Right forelimb (tissue), 1 donor: ENCODE measurements at regions not wholly inside any gene's neighbourhood (a gene's known extent, or its start where the extent isn't known, plus 50 kb on each side); places are given as distances from the start of the nearest gene placed in this dataset.

Experiments
- DNase-seq: peaks from one replicate; pipeline ENCODE4 v3.0.0-alpha.2; 2018

DNA sequence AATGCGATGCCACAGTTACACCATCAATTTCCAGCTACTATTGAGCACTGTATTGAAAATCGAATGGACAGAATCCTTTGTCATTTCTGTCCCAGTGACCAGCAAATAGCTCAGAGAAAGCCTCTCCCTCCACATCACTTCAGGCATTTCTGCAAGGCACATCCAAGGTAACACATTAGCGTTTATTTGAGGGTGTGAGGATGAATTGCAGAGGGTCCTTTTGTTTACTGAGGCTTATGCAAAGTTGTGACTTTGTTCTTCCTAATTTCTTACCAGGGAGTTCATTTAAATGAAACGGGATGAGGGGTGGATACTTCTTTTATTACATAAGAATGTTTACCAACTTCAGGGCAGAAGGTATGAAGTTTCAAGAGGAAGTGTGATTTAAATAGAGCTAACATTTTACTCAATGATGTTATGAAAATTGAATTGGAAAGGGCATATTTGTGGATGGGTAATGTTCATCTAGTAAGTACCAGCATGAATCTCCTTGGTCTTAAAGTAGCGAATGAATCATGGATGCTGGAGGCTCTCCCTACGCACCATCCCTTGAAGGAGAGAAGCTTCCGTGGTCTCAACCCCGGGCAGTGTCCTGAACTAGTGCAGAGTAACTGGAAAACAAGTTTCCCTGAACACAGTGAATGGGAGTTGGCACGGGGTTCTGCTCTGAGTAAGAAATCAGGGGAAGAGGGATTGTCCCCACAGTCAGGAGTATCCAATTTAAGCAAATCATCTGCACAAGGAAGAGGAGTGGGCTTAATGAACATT is 756.5 kb downstream of the GALR1 start:
- no peak for DNase-seq

DNA sequence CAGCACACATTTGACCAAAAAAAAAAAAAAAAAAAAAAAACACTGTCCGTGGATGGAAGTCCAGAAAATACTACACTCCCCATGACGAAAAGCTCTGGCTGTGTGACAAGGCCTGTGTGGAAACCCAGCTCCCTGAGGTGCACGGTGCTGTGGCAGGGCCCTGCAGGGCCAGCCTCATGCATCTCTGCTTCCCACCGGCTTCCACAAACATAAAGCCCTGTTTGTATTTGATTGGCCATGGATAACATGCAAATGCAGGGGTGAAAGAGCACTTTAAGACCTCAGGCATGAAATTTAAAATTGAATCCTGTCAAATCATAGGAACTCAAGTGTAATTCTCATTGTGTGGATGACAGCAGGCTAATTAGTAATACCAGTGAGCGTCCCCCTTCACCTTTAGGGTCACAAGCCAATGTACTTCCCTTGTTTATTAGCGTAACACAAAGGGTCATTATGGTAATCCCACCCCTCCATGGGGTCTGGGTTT is 757.2 kb downstream of the GALR1 start:
- DNase-seq, result no peak

DNA sequence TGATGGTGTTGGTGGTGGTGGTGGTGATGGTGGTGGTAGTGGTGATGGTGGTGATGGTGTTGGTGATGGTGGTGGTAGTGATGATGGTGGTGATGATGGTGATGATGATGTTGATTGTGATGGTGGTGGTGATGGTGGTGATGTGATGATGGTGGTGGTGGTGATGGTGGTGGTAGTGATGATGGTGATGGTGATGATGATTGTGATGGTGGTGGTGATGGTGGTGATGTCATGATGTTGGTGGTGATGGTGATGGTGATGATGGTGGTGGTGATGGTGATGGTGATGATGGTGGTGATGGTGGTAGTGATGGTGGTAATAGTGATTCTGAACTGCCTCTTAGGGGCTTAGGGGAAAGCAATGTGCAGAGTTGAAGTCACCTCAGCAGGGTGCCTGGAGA is 760.7 kb downstream of the GALR1 start:
- no peak for DNase-seq

DNA sequence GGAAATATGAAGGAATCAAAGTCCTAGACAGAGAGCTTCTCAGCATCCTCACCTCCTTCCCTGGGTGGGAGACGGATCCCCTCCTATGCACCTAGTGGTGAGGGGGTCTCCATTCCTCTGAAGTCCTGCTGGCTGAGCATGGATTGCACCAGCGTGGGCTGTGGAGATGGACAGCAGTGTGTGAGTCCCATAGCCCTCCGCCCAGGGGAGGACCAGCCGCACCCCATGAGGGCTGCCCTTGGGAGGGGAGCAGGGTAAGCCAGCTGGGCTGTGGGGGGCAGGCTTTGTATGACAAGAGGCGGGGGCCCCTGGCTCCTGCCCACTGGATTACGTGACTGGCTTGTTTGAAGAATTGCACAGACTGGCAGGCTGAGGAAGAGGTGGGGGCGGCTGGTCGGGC is 768.2 kb downstream of the GALR1 start:
- DNase-seq, result no peak

DNA sequence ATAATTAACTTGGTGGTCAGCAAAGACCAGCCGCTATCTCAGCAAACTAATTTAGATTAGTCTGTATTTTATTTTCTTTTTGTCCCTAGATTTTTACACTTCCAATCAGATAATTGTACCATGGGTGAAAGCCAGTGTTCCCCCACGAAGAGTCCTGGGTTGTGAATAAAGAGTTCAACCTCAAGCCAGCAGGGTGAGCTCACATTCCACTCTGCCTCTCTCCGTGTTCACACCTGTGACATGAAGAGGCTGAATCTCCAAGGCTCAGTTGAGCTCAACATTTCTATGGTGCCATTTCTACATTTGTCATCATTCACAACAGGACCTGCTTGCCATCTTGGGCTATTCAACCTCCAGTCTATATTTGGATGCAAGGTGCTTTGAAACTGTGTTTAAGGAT is 771.5 kb downstream of the GALR1 start:
- DNase-seq, result no peak

DNA sequence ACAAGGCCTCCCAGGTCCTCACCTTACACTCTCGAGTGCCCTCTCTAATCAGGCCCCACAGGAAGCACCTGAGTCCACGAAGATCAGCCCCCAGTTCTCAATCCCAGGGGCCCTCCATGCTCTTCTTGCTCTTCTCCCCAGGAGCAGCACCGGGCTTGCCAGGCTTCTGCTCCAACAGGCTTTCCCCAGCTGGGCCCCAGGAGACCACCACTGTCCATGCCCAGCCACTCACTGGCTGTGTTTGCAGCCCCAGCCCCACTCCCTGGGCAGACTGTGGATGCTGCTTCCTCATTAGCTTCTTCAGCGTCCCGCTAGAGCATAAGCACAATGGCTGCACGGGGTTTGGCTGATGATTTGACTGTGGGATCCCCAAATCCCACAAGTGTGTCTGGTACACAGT is 781.9 kb downstream of the GALR1 start:
- DNase-seq, result no peak

DNA sequence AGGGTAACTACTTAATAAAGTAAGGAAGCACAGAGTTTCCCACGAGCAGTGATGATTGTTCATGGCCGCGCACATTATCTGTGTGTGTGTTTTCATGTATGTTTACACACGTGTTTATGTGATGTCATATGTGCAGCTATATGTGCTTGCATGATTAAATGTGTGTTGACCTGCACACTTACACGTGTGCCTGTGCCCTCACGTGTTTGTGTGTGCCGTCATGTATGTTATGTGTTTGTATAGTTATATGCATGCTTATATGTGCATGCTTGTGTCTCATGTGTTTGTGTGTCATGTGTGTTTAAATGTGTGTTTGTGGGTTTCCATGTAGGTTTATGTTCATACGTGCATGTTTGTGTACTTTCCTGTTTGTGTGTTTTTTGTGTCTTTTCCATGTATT is 782.3 kb downstream of the GALR1 start:
- DNase-seq, result no peak

DNA sequence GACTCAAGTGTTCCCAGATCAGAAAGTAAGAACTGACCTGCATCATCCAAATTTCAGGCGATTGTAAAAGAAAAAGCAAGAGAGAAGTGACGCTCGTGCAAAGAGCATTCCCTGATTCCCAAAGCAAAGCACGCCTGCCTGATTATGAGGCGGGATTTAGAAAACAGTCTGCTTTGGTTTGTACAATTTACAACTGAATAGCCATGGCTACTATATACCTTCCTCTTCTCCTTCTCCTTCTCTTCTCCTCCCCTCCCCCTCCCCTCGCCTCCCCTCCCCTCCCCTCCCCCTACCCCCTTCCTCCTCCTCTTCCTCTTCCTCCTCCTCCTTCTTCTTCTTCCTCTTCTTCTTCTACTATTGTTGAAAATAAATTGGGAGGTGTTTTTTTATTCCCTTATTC is 782.9 kb downstream of the GALR1 start:
- no peak for DNase-seq

DNA sequence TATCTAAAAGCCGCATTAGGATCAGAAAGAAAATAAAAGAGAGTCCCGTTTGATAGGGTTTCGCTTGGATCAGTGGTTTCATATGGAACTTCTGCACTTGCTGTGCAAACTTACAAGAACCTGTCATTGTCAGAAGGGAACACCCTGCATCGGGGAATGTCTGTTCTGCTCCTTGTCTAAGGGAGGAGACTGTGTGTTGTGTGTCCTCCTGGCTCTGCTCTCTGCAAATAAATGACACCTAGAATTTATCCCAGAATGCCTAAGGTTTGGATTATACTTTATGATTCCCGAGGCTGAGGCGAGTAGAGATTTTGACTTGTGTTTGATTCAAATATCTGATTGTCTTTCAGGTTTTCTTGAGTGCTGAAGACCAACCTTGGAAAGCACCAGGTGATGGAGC is 785.1 kb downstream of the GALR1 start:
- no peak for DNase-seq

DNA sequence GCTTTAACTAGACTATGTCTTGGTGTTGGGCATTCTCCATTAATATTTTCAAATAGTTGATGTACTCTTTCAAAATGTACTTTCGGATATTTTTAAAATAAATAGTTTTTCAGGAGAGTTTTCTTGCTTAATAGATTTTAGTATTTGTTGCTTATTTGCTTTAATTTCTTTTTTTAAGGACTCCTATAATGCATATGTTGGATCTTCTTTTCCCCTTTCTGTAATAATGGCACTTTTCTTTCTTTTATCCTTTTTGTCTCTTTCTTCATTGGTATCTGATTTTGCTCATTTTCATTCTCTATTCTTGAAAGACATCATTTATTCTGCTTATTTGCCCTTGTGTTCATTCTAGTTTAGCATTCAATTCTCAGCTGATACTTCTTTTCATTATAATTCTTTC is 791.6 kb downstream of the GALR1 start:
- DNase-seq, result no peak

DNA sequence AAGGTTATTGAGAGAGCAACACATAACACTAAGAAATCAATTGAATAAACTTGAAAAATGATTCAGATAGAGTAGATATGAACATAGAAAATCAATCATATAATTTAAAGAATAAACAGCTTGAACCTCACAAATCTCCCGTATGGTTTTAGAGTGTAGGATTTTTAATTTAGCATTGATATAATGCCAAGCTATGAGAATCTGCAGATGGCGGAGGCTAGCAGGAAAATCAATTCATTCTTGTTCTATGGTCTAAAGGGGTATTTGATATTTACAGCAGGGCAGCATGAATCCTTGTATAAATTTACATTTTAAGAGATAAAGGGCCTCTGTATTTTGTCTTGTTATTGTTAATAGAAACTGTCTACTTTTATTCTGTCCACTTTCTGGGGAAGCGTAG is 797.0 kb downstream of the GALR1 start:
- DNase-seq, result no peak

DNA sequence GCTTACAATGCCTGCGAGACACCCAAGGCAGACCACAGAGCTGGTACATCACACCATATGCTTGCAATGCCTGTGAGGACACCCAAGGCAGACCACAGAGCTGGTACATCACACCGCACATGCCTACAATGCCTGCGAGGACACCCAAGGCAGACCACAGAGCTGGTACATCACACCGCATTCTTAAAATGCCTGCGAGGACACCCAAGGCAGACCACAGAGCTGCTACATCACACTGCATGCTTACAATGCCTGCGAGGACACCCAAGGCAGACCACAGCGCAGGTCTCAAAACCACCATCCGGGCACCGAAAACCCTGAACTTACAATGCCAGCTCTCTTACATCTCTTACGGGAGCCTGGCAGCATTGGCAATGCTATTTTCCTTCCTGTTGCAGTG is 799.6 kb downstream of the GALR1 start:
- no peak for DNase-seq

DNA sequence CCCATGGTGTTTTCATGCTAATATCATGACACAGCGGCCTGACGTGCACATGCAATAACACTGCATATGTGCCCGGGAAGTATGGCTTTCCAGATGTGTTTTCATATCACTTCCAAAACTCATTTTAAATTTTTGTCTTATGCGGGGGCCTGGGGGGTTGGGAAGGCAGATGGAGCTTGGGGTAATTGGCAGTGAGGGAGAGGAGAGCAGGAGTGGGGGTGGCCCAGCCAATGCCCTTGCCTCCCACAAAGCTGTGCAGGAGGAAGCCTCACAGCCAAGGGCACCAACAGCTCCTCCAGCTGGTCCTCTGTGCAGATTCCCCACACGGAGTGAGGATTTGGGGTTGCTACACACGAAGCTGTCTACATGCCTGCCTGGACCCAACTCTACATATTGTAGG is 805.2 kb downstream of the GALR1 start:
- DNase-seq, result no peak

DNA sequence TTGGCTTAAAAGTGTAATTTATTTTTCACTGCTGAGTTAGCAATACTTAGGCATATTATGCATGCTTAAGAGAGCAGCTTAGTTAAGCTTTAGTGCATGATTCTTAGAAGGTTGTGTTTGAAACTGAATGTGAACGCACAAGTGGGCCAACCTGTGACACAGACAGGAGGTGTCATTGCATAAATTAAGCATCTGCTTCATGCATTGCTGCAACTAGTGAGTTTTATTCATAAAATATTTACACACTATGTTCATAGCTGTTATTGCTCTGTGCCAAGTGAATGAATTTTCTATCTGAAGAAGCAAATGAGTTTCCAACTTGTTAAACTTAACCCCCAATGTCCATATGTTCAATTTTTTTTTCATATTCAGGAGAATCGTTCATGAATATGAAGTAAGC is 806.4 kb downstream of the GALR1 start:
- DNase-seq, result no peak

DNA sequence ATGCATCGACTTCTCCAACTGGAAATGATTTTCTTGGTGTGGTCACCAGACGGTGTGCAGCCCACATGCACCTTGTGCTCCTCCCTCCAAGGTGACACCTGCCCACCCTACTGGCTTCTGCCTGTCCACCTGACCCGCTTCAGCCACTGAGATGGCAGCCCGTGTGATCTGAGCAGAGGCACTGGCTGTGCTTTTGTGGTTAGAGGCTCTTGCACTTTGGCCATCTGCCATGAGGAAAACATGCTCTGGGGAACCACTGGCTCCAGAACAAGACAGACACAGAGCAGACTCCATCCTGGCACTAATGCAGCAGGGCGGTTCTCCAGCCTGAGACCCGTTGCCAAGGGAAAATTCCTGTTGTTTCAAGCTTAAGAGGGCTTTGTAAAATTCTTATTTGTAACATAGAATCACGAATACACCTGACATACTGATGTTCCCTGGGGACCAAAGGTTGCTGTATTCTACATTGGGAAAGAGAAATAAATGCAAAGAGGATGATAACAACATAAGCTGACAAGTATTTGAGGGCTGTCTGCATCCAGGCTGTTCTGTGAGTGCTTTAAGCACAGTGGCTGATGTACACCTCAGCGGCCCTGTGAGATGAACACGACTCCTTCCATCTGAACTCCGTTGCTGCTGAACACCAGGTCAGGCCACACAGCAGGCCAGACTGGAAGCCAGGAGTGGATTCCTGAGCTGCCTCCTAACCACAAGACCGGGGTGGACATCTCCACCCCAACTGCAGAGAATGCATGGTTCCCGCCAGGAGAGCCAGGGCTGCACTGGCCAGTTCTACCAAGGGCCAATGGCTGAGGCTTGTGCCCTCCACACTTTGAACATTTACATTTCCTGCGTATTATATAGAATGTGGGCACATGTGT is 820.4 kb downstream of the GALR1 start:
- DNase-seq, result no peak

DNA sequence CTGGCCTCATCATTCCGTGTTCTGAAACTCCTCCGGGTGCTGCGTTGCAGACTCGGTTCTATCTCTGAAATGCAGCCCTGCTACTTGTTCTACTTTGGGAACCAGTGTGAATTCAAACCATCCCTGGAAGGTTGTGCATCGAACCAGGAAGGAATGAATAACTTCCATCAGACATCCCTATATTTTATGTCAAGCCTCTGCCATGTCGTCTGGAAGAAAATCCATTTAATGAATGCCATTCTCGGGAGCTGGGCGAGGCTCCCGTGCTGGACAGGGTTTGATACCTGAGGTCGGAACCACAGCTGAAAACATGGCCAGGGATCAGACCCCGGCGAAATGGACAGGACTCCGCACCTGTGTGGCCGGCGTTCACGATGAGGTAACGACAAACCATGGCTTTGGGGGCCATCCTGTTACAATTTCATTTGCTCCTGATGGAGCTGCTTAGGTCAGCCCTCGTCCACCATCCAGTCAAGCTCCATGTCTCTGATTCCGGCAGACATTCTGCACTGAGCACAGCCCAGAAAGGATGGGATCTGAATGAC is 821.6 kb downstream of the GALR1 start:
- no peak for DNase-seq

DNA sequence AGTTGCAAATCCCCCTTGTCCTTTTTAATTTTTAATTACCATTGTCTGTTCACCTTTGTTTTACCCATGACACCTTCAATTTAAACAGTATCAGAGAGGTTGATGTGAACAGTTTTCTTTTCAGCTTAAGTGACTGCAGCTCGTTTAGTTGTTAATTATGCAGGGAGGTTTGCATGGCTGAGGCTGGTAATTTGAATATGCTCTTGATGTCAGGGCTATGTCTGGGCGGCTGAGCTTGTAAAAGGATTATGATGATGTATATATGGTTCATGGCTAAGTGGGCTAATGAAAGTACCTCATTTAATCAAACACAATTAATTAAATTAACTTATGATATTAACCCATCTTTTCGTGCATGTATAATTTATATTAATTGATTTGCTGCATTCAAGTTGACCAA is 822.1 kb downstream of the GALR1 start:
- DNase-seq, result no peak

DNA sequence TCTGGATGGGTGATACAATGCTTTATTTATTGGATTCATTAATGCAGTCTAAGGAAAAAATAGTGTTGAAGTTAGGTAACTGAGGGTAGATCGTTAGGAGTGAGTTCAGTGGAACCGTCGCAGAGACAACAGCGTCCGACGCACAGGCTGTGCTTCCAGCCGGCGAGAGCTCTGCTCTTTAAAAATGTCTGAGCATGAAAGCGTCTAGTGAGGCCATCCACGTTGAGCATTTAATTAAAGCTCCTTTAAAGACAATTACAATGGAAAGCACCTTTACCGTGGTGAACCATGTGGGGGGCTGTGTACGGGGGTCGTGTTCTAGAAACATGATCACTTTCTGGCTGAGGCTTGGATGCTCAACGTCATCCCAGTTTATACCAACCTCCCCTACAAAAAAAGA is 822.7 kb downstream of the GALR1 start:
- no peak for DNase-seq

DNA sequence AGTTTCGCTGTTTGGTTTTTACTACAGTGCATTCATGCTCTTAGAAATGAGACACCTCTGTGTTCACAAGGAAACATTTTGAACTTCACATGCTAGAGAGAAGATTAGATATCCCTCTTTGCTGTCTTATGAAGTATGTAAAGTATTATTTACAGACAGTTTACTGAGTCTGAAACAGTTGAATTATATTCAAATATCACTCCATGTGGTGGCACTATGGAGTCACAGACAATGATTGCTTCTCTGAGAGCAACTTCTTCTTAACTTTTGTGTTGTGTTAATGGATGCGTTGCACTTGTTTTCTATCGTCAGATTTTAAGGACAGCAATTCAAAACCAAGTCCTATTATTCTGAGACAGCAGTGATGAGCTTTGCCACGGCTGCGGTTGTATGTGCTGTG is 823.6 kb downstream of the GALR1 start:
- no peak for DNase-seq

DNA sequence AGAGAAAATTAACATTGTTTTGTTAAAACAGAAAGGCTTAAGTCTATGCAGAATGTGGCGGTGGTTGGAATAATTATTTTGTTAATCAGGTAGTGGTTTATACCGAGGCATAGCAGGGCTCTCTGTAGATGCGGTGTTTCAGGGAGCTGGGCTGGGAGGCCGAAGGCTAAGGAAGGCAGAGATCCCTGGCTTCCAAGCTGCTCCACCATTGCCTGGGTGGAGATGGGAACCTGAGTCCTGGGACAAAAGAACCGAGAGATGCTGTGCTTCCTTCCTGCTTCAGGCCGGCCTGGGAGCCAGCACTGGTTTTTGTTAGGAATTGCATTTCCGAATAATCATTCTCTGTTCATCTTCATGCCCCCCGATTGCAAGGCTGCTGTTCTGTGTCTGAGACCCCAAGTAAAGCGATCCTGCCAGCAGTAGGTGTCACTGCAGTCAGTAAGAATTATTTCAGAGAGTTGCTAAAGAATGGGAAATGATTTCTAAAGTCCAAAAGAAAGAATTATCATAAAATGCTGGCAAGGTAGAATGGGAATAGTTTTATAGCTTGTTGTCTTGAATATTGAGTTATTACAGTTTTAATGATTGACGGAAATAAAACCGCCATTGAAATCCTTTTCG is 824.9 kb downstream of the GALR1 start:
- no peak for DNase-seq

DNA sequence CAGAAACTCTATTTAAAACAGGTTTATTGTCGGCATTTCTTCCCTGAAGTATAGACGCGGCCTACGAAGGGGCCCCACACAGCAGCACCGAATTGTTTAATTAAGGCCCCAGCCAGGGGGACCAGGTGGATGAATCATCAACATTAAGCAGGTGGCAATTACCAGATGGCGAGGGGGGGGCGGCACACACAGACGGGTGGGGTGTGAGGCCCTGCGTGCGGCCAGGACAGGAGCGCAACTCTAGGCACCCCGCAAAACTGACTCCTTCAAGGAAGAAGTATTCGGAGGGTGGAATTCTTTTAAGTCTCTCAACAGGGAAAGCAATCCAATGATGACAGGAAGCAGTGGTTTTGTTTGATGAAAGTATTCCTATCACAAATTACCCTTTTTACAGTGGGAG is 830.4 kb downstream of the GALR1 start:
- no peak for DNase-seq

DNA sequence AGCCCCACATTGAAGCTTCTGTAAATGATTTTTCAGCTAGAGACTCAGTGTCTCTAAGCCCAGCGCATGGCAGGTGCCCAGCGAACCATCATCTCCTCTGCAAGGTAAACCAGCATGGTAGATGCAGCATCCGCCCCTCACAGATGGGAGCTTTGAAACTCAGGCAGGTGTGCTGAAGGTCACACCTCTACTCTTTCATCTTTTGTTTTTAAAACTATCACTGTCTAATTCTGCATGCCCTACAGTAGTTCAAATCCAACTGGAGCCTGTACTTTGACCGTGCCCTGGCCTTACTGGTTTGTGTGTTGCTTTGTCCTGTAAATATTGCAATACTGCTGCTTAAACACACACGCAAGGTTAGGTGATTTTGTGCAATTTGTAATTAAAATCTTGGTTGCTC is 831.1 kb downstream of the GALR1 start:
- DNase-seq, result no peak

DNA sequence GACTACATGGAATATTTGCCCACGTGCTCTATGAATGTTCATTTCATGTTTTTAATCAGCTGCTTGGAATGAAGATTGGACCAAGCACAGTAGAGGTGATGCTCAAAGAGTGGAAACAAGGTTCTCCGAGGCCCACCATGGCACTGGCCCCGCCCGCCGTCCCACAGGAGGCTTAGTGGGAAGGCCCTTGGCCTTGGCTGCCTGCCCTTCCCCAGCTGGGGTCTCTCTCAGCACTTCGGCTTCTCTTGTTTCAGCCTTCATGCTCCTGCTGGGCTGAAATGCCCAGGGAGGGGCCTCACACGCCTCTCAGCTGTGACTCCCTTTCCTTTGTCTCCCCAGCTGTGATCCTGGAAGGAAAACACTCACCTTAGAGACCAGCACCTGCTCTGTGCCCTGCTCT is 833.2 kb downstream of the GALR1 start:
- no peak for DNase-seq
